HUES48 (cell line): ENCODE measurements at regions not wholly inside any gene's neighbourhood (a gene's known extent, or its start where the extent isn't known, plus 50 kb on each side); places are given as distances from the start of the nearest gene placed in this dataset.

Experiments
- H3K27ac ChIP-seq: one replicate; pipeline ENCODE4 v1.7.0; 2013; ENCODE audit warnings: low read depth, low read length, inconsistent platforms
- H3K27me3 ChIP-seq: 2 replicates; pipeline ENCODE4 v1.6.1; 2013; ENCODE audit warnings: mild to moderate bottlenecking, low read length; ENCODE audit not compliant: control insufficient read depth, insufficient read depth
- H3K36me3 ChIP-seq: 2 replicates; pipeline ENCODE4 v1.6.1; 2013; ENCODE audit warnings: low read length; ENCODE audit not compliant: control insufficient read depth, insufficient read depth
- H3K4me1 ChIP-seq: 2 replicates; pipeline ENCODE4 v1.6.1; 2013; ENCODE audit warnings: mild to moderate bottlenecking, low read length; ENCODE audit not compliant: control insufficient read depth, insufficient read depth
- H3K4me3 ChIP-seq: 2 replicates; pipeline ENCODE4 v1.5.1; 2013; ENCODE audit warnings: mild to moderate bottlenecking, low read depth, low read length
- H3K9ac ChIP-seq: 2 replicates; pipeline ENCODE4 v1.6.1; 2013; ENCODE audit warnings: mild to moderate bottlenecking, low read depth, low read length, moderate library complexity
- H3K9me3 ChIP-seq: 2 replicates; pipeline ENCODE4 v1.6.1; 2013; ENCODE audit warnings: low read length; ENCODE audit not compliant: control insufficient read depth, insufficient read depth

GRCh38 chr6:23523771-23524170 lies 602.2 kb upstream of the NRSN1 start:
- Histone ChIP-seq H3K4me1 (peaks cover 13% of the 10 kb centered on the region; the same call in 1 of the 2 replicates), H3K36me3 (no peaks in the 10 kb centered on the region), H3K4me3 (no peak overlapping the region), H3K9me3 (no peaks in the 10 kb centered on the region), H3K27ac (no peak overlapping the region), H3K27me3 (no peaks in the 10 kb centered on the region), H3K9ac (no peak overlapping the region)

GRCh38 chr6:23524548-23524947 lies 601.5 kb upstream of the NRSN1 start:
- no peak overlapping the region for H3K4me3 ChIP-seq
- H3K9ac ChIP-seq = no peak overlapping the region
- no peak overlapping the region for H3K27ac ChIP-seq
- no peaks in the 10 kb centered on the region for H3K9me3 ChIP-seq
- H3K27me3 ChIP-seq = no peaks in the 10 kb centered on the region
- no peaks in the 10 kb centered on the region for H3K36me3 ChIP-seq
- peaks cover 13% of the 10 kb centered on the region; the same call in 1 of the 2 replicates for H3K4me1 ChIP-seq

DNA sequence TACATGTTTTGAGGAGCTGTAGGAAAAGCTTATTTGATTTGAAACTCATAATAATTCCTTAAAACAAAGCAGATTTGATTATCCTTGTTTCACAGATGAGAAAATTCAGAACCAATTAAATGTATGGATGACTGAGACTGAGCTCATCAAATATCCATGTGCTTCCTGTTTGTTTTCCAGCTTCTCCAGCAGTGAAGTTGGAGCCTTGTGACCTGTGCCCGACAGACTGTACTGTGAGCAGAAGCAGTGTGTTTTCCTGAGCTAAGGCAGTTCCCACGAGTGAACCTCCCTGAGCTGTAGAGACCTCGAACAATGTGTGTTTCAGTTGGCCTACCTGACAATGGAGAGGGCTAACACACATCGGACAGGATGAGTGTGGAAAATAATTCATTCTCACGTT lies 599.5 kb upstream of the NRSN1 start:
- H3K27ac ChIP-seq = no peak overlapping the region
- H3K27me3 ChIP-seq = no peaks in the 10 kb centered on the region
- no peak overlapping the region for H3K4me3 ChIP-seq
- H3K36me3 ChIP-seq = no peaks in the 10 kb centered on the region
- H3K4me1 ChIP-seq = peaks cover 13% of the 10 kb centered on the region; the same call in 1 of the 2 replicates
- no peaks in the 10 kb centered on the region for H3K9me3 ChIP-seq
- no peak overlapping the region for H3K9ac ChIP-seq

- Histone ChIP-seq H3K9me3 (no peaks in the 10 kb centered on the region), H3K27me3 (no peaks in the 10 kb centered on the region), H3K27ac (no peak overlapping the region), H3K4me1 (peaks cover 2% of the 10 kb centered on the region; the same call in 1 of the 2 replicates), H3K9ac (no peak overlapping the region), H3K36me3 (no peaks in the 10 kb centered on the region), H3K4me3 (no peak overlapping the region)
These were observed 596.1 kb upstream of the NRSN1 start for GRCh38 chr6:23529902-23530301.

DNA sequence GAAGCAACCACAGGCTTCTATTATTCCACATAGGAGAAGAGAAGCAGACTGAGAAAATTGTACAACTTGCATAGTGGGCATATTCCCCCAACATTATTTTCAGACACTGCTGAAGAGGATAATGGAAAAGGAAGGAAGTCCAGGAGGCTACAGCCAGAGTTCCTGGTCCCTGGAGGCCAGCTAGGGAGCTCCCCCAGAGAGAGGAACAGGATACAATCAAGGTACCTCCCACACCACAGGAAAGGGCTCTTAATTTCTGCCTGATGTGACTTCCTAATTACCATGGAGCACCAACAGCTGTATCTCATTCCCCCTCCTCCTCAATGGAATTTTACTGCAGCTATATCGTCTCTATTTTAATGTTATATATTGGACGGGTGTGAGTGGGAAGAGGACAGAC lies 594.3 kb upstream of the NRSN1 start:
- Histone ChIP-seq H3K36me3 (no peaks in the 10 kb centered on the region), H3K9ac (no peak overlapping the region), H3K27me3 (no peaks in the 10 kb centered on the region), H3K4me1 (peaks cover 7% of the 10 kb centered on the region; the same call in 1 of the 2 replicates), H3K27ac (no peak overlapping the region), H3K9me3 (no peaks in the 10 kb centered on the region), H3K4me3 (no peak overlapping the region)

- H3K36me3 ChIP-seq = no peaks in the 10 kb centered on the region
- H3K27ac ChIP-seq = no peak overlapping the region
- H3K27me3 ChIP-seq = no peaks in the 10 kb centered on the region
- peaks cover 8% of the 10 kb centered on the region for H3K4me1 ChIP-seq
- H3K9me3 ChIP-seq = no peaks in the 10 kb centered on the region
- no peak overlapping the region for H3K4me3 ChIP-seq
- no peak overlapping the region for H3K9ac ChIP-seq
These were observed 593.8 kb upstream of the NRSN1 start for GRCh38 chr6:23532227-23532626.

DNA sequence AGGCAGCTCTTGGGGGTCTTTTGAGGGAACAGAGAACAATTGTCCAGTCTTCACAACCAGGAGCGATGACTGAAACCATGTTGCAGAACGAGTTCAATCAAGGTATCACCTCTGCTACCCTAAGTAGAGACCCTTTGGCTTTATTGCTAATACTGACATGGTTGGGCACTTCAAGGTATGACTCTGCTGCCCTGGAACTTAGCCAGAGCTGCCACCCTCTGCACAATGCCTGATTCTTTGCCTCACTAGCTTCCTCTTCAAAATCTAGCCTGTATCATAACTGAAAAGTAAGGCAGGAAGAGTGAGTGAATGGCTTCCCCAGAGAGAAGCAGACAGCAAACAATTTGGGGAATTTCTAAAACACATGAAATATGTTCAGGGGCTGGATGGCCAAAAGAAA lies 592.7 kb upstream of the NRSN1 start:
- Histone ChIP-seq H3K9ac (no peak overlapping the region), H3K4me3 (no peak overlapping the region), H3K27ac (no peak overlapping the region), H3K36me3 (no peaks in the 10 kb centered on the region), H3K9me3 (no peaks in the 10 kb centered on the region), H3K27me3 (no peaks in the 10 kb centered on the region), H3K4me1 (peaks cover 11% of the 10 kb centered on the region)

- peaks cover 11% of the 10 kb centered on the region for H3K4me1 ChIP-seq
- H3K9me3 ChIP-seq = no peaks in the 10 kb centered on the region
- no peak overlapping the region for H3K27ac ChIP-seq
- no peak overlapping the region for H3K9ac ChIP-seq
- no peak overlapping the region for H3K4me3 ChIP-seq
- H3K36me3 ChIP-seq = no peaks in the 10 kb centered on the region
- no peaks in the 10 kb centered on the region for H3K27me3 ChIP-seq
These were observed 592.1 kb upstream of the NRSN1 start for GRCh38 chr6:23533944-23534343.

- Histone ChIP-seq H3K27me3 (no peaks in the 10 kb centered on the region), H3K36me3 (no peaks in the 10 kb centered on the region), H3K4me1 (peaks cover 11% of the 10 kb centered on the region), H3K27ac (no peak overlapping the region), H3K9me3 (no peaks in the 10 kb centered on the region), H3K9ac (no peak overlapping the region), H3K4me3 (no peak overlapping the region)
These were observed 591.7 kb upstream of the NRSN1 start for GRCh38 chr6:23534351-23534750.

- H3K9me3 ChIP-seq = no peaks in the 10 kb centered on the region
- H3K36me3 ChIP-seq = no peaks in the 10 kb centered on the region
- H3K4me3 ChIP-seq = no peak overlapping the region
- no peaks in the 10 kb centered on the region for H3K27me3 ChIP-seq
- no peak overlapping the region for H3K9ac ChIP-seq
- H3K4me1 ChIP-seq = peaks cover 11% of the 10 kb centered on the region
- no peak overlapping the region for H3K27ac ChIP-seq
These were observed 590.9 kb upstream of the NRSN1 start for GRCh38 chr6:23535101-23535500.

DNA sequence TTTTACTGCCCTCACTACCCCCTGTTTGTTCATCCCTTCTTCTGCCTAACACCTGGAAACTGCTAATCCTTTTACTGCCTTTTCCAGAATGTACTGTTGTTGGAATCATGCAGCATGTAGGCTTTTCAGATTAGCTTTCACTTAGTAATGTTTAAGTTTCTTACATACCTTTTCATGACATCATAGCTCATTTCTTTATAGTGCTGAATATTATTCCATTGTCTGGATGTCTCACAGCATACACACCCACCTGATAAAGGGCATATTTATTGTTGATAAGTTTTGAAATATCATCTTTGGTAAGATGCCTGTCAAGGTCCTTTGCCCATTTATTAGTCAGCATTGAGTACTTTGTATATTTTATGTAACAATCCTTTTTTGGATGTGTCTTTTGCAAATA lies 588.2 kb upstream of the NRSN1 start:
- H3K36me3 ChIP-seq = no peaks in the 10 kb centered on the region
- H3K27me3 ChIP-seq = no peaks in the 10 kb centered on the region
- H3K4me1 ChIP-seq = peaks cover 11% of the 10 kb centered on the region
- no peak overlapping the region for H3K4me3 ChIP-seq
- no peak overlapping the region for H3K9ac ChIP-seq
- H3K9me3 ChIP-seq = no peaks in the 10 kb centered on the region
- H3K27ac ChIP-seq = no peak overlapping the region

GRCh38 chr6:23547851-23548250 lies 578.2 kb upstream of the NRSN1 start:
- Histone ChIP-seq H3K4me3 (no peak overlapping the region), H3K4me1 (no peaks in the 10 kb centered on the region), H3K9ac (no peak overlapping the region), H3K27me3 (no peaks in the 10 kb centered on the region), H3K36me3 (no peaks in the 10 kb centered on the region), H3K9me3 (no peaks in the 10 kb centered on the region), H3K27ac (no peak overlapping the region)
